Small intestine (tissue), 7 donors: ENCODE measurements at regions not wholly inside any gene's neighbourhood (a gene's known extent, or its start where the extent isn't known, plus 50 kb on each side); places are given as distances from the start of the nearest gene placed in this dataset.

Experiments used
- DNase-seq, 2 donors: peaks; one replicate each; pipeline versions ENCODE4 v3.0.0 to v3.0.0-alpha.2; 2013
- FAIRE-seq: peaks from 2 replicates; lab custom pipeline; 2012; peaks lifted over from hg19 to GRCh38; lab: Jason Lieb, UNC
- H3K27ac ChIP-seq, 3 donors: one replicate each; pipeline ENCODE4 v1.5.1; 2013; ENCODE audit warnings: low read length in 2 of 3, mild to moderate bottlenecking in 2 of 3, control low read depth in 1 of 3, inconsistent platforms in 1 of 3, low read depth in 1 of 3, moderate library complexity in 1 of 3
- H3K27me3 ChIP-seq, 3 donors: one replicate each; pipeline ENCODE4 v1.6.1; 2013; ENCODE audit warnings: low read length in 3 of 3, inconsistent platforms in 1 of 3; ENCODE audit not compliant: control insufficient read depth in 3 of 3, insufficient read depth in 3 of 3
- H3K36me3 ChIP-seq, 3 donors: one replicate each; pipeline ENCODE4 v1.6.1; 2013; ENCODE audit warnings: low read length in 3 of 3, inconsistent platforms in 1 of 3, low read depth in 1 of 3, mild to moderate bottlenecking in 1 of 3, moderate library complexity in 1 of 3; ENCODE audit not compliant: control insufficient read depth in 3 of 3, insufficient read depth in 2 of 3
- H3K4me1 ChIP-seq, 3 donors: one replicate each; pipeline ENCODE4 v1.6.1; 2013; ENCODE audit warnings: low read length in 2 of 3, inconsistent platforms in 1 of 3, low read depth in 1 of 3, mild to moderate bottlenecking in 1 of 3, moderate library complexity in 1 of 3; ENCODE audit not compliant: control insufficient read depth in 3 of 3, insufficient read depth in 2 of 3
- H3K4me3 ChIP-seq, 3 donors: one replicate each; pipeline ENCODE4 v1.5.1; 2013; ENCODE audit warnings: low read length in 3 of 3, control low read depth in 1 of 3, inconsistent platforms in 1 of 3, low read depth in 1 of 3, mild to moderate bottlenecking in 1 of 3, moderate library complexity in 1 of 3
- H3K9me3 ChIP-seq, 2 donors: one replicate each; pipeline ENCODE4 v1.6.1; 2013; ENCODE audit warnings: low read depth in 1 of 2, low read length in 1 of 2; ENCODE audit not compliant: control insufficient read depth in 2 of 2, insufficient read depth in 1 of 2
- WGBS, 3 donors: extraction: QIAGEN DNeasy Blood & Tissue Kit; methylation state at CpG; one replicate each; pipeline ENCODE4 v1.1.7; 2013; 5-methylcytosine and 5-hydroxymethylcytosine counted together
- donor health status: healthy with polysubstance abuse.
- donor health status: control.
- donor health status: control.
- donor health status: Bipolar disorder and iron deficiency.
- donor health status: healthy.

DNA sequence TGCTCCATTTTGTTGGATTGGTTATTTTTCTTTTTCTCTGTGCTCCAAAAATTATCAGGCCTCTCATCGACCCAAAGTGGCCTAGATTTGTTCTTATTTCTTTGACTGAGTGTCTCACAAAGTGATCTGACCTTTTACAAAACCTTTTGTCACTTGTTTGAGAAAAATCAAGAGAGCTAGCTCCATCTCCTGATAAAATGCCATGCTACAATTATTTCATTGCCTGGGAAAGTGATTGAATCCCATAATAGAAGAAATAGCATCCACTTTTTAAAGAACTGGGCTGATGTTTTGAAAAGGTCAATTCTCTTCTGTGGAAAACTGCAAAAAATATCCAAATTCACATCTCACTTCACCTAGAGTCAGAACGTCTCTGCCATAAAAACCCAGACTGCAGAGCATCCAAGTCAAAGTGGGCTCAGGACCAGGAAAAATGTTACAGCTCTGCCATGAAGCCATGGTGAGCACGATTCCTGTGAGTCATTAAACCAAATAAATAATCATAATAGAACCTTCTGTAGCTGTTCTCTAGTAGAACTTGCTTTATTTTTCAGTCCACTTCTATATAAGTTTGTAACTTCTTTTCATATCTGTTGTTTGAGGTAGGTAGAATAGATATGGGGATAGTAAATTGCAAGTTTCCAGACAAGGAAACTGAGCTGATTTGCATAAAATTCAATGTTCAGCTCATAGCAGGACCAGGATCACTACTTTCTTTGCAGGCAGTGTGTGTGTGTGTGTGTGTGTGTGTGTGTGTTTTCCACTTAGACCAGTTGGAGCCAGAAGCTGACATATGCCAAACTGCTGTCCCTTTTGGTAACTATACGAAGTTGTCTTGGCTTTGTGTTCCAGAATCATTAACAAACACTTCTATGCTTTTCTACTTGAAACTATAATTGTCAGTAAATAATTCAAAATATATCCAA, 632.5 kb upstream of the ANKRD30A start:
- no peak overlapping the region for H3K27ac ChIP-seq
- H3K4me1 ChIP-seq, result no peaks in the 10 kb centered on the region
- no peak for FAIRE-seq
- H3K4me3 ChIP-seq, result no peak overlapping the region
- H3K9me3 ChIP-seq, result no peaks in the 10 kb centered on the region
- no peaks in the 10 kb centered on the region for H3K36me3 ChIP-seq
- no peaks in the 10 kb centered on the region for H3K27me3 ChIP-seq
- no peak for DNase-seq
- WGBS, 3 donors, result 53 to 57% (median 54%) methylated on average over 4 of the region's 4 CpGs

DNA sequence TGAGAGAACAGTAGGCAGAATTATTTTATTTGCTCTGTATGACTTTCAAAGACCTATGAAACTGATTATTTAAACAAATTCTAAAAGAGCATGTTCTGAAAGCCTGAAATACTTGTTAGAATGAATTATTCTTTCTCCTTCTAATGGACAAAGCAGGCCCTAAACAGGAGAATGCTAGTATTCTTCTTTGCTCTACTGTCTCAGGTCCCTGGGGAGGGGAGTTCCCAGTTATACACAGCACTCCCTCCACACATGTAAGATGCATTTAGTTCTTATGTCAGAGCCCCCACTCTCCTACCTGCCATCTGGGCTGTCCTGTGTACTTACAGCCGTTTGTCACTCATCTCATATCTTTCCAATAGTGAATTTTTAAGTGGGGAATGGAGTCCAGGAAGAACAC, 633.5 kb upstream of the ANKRD30A start:
- H3K9me3 ChIP-seq, result no peaks in the 10 kb centered on the region
- no peak overlapping the region for H3K4me3 ChIP-seq
- H3K36me3 ChIP-seq, result no peaks in the 10 kb centered on the region
- H3K27ac ChIP-seq, result no peak overlapping the region
- 36 to 70% (median 53%) methylated on average over 1 of the region's 1 CpG for WGBS, 3 donors
- H3K27me3 ChIP-seq, result no peaks in the 10 kb centered on the region
- DNase-seq, result no peak
- H3K4me1 ChIP-seq, result no peaks in the 10 kb centered on the region
- no peak for FAIRE-seq

DNA sequence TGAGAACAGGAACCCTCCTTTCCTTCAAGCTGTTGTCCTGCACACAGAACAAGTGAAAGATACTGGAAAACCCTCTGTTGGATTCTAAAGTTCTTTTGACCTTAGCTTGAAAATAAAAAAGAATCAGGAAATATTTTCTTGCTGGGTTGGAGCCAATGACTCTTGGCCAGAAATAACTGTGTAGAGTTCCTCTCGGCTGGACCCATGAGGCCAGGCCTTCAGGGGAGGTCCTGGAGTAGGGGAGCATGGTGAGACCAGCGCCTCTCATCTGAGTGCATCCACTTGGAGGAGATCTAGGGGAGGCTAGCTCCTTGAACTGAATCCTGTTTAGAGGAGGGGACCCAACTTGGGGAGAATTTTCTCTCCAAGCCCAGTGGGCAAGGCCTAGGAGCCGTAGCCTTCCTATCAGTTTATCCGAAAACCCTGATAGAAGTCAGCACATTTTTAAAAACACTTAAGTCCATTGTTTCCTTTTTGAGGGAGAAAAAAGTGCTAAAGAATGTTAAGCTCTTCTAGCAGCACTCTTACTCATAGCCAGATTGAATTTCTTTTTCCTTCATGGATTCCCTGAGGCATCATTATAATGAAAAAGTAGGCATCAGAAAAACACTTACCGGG, 635.7 kb upstream of the ANKRD30A start:
- H3K4me3 ChIP-seq, result no peak overlapping the region
- no peaks in the 10 kb centered on the region for H3K27me3 ChIP-seq
- no peaks in the 10 kb centered on the region for H3K9me3 ChIP-seq
- FAIRE-seq (no peak), DNase-seq (no peak)
- no peaks in the 10 kb centered on the region for H3K4me1 ChIP-seq
- 56 to 81% (median 74%) methylated on average over 5 of the region's 5 CpGs for WGBS, 3 donors
- H3K36me3 ChIP-seq, result no peaks in the 10 kb centered on the region
- no peak overlapping the region for H3K27ac ChIP-seq

DNA sequence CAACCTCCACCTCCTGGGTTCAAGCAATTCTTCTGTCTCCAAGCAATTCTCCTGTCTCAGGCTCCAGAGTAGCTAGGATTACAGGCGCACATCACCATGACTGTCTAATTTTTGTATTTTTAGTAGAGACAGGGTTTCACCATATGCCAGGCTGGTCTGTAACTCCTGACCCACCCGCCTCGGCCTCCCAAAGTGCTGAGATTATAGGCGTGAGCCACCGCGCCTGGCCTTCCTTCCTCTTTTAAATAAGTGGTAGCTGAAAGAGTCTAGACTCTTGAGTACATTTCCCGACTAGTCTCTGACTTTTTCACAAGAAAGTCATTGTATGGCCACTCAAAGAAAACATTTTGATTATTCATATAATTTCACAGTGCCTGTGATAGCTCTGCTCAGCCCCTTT, 636.2 kb upstream of the ANKRD30A start:
- FAIRE-seq, result no peak
- no peaks in the 10 kb centered on the region for H3K9me3 ChIP-seq
- no peaks in the 10 kb centered on the region for H3K4me1 ChIP-seq
- H3K36me3 ChIP-seq, result no peaks in the 10 kb centered on the region
- no peak for DNase-seq
- no peak overlapping the region for H3K27ac ChIP-seq
- 86 to 95% (median 93%) methylated on average over 7 of the region's 7 CpGs for WGBS, 3 donors
- H3K4me3 ChIP-seq, result no peak overlapping the region
- no peaks in the 10 kb centered on the region for H3K27me3 ChIP-seq

DNA sequence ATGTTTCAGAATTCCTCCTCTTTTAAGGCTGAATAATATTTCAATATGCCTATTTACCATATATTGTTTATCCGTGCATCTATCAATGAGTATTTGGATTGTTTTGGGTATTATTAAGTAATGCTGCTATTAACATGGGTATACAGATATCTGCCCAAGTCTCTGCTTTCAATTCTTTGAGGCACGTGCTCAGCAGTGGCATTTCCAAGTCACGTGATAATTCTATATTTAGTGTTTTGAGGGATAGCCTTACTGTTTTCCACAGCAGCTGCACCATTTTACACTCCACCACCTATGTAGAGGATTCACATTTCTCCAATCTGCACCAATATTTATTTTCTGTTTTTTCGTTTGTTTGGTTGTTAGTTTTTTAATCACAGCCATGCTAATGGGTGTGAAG, 636.8 kb upstream of the ANKRD30A start:
- H3K9me3 ChIP-seq, result no peaks in the 10 kb centered on the region
- H3K4me3 ChIP-seq, result no peak overlapping the region
- H3K27ac ChIP-seq, result no peak overlapping the region
- DNase-seq (no peak), FAIRE-seq (no peak)
- WGBS, 3 donors, result 78 to 85% (median 81%) methylated on average over 4 of the region's 4 CpGs
- no peaks in the 10 kb centered on the region for H3K27me3 ChIP-seq
- no peaks in the 10 kb centered on the region for H3K36me3 ChIP-seq
- H3K4me1 ChIP-seq, result no peaks in the 10 kb centered on the region

DNA sequence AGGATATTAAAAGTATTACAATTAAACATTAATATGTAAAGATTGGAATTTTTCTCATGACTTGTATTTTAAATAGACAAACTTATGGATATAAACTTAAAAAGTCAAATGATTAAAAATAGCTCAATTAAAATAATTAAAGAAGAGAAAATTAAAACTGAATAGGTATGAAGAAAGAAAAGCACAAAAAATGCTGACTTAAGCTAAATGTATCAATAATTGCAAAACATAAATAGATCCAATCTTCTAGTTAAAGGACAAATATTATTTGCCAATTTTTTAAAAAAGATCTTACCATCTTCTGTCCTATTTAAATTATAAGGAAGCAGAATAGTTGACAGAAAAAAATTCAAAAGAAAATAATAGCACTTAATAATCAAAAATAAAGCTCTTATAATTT, 646.3 kb upstream of the ANKRD30A start:
- Histone ChIP-seq H3K9me3 (no peaks in the 10 kb centered on the region), H3K36me3 (no peaks in the 10 kb centered on the region), H3K4me3 (no peak overlapping the region), H3K27ac (no peak overlapping the region), H3K4me1 (no peaks in the 10 kb centered on the region), H3K27me3 (no peaks in the 10 kb centered on the region)
- no peak for DNase-seq
- peak; percentile 49 for FAIRE-seq

DNA sequence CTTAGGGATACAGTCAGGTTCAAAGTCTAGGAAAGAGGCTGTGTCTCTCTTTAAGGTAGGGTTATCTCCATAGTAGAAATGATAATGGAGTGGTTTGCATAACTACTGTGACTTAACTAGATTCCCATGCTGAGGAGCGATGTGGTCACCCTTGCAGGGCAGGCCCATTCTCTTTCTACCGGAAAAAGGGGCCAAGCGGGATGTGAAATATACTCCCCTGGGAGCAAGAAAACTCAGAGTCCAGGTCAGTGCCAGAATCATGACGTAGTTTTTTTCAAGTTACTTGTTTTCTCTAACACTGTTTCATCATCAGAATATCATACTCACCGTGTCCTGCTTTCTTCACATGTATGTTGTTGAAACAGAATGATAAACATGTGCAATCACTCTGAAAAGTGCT, 649.0 kb upstream of the ANKRD30A start:
- 83 to 88% (median 87%) methylated on average over 5 of the region's 5 CpGs for WGBS, 3 donors
- no peak overlapping the region for H3K4me3 ChIP-seq
- FAIRE-seq, result no peak

DNA sequence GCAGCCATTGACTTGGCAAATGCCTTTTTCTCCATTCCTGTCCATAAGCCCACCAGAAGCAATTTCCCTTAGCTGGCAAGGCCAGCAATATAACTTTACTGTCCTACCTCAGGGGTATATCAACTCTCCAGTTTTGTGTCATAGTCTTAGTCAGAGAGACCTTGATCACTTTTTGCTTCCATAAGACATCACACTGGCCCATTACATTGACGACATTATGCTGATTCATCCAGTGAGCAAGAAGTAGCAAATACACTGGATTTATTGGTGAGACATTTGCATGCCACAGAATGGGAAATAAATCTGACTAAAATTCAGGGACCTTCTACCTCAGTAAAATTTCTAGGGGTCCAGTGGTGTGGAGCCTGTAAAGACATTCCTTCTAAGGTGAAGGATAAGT, 649.7 kb upstream of the ANKRD30A start:
- Histone ChIP-seq H3K27me3 (no peaks in the 10 kb centered on the region), H3K27ac (no peak overlapping the region), H3K36me3 (no peaks in the 10 kb centered on the region), H3K9me3 (no peaks in the 10 kb centered on the region), H3K4me3 (no peak overlapping the region), H3K4me1 (no peaks in the 10 kb centered on the region)
- FAIRE-seq (no peak), DNase-seq (no peak)
- WGBS, 3 donors, result 86 to 89% (median 88%) methylated on average over 1 of the region's 1 CpG

More for the DNA sequence above, 649.0 kb upstream of the ANKRD30A start:
- Histone ChIP-seq H3K27me3 (no peaks in the 10 kb centered on the region), H3K9me3 (no peaks in the 10 kb centered on the region), H3K36me3 (no peaks in the 10 kb centered on the region), H3K4me1 (no peaks in the 10 kb centered on the region), H3K27ac (no peak overlapping the region)
- no peak for DNase-seq
